SK-N-SH treated with all-trans-retinoic acid at 6 μM for 48 hours (cell line): ENCODE measurements at regions not wholly inside any gene's neighbourhood (a gene's known extent, or its start where the extent isn't known, plus 50 kb on each side); places are given as distances from the start of the nearest gene placed in this dataset.

Experiments
- ATAC-seq: fragments of 200-7000 bp; cut with Tn5 transposase; 3 replicates; pipeline ENCODE4 v1.9.1; 2020; ENCODE audit warnings: mild to moderate bottlenecking, moderate library complexity
- ARNTL ChIP-seq: fragments of 450-650 bp; formaldehyde crosslinking; IDR thresholded peaks from 2 replicates; pipeline ENCODE4 v1.5.0; 2020; ENCODE audit warnings: low read depth, mild to moderate bottlenecking, moderate library complexity, borderline replicate concordance
- CREB5 ChIP-seq: fragments of 250-450 bp; sonication (Bioruptor Pico); IDR thresholded peaks from 2 replicates; pipeline ENCODE4 v1.5.1; 2020; ENCODE audit warnings: low read depth, mild to moderate bottlenecking, moderate library complexity
- CSDC2 ChIP-seq: fragments of 250-450 bp; sonication (Bioruptor Pico); IDR thresholded peaks from 2 replicates; pipeline ENCODE4 v1.5.0; 2020; ENCODE audit warnings: mild to moderate bottlenecking, moderate library complexity
- CSRNP3 ChIP-seq: fragments of 250-450 bp; sonication (Bioruptor Pico); IDR thresholded peaks from 2 replicates; pipeline ENCODE4 v1.5.1; 2021; ENCODE audit warnings: mild to moderate bottlenecking, moderate library complexity
- ESRRG ChIP-seq: fragments of 250-450 bp; sonication (Bioruptor Pico); IDR thresholded peaks from 2 replicates; pipeline ENCODE4 v1.6.1; 2021; ENCODE audit warnings: mild to moderate bottlenecking
- GLIS3 ChIP-seq: fragments of 250-450 bp; sonication (Bioruptor Pico); IDR thresholded peaks from 2 replicates; pipeline ENCODE4 v1.5.0; 2020; ENCODE audit warnings: mild to moderate bottlenecking, moderate library complexity
- ISL1 ChIP-seq: fragments of 250-450 bp; sonication (Bioruptor Pico); IDR thresholded peaks from 2 replicates; pipeline ENCODE4 v2.1.2; 2022; ENCODE audit warnings: mild to moderate bottlenecking, moderate library complexity
- OSR1 ChIP-seq: fragments of 250-450 bp; sonication (Bioruptor Pico); IDR thresholded peaks from 2 replicates; pipeline ENCODE4 v1.8.0; 2022; ENCODE audit warnings: moderate library complexity, mild to moderate bottlenecking, inconsistent platforms
- PATZ1 ChIP-seq: fragments of 250-450 bp; sonication (Bioruptor Pico); IDR thresholded peaks from 2 replicates; pipeline ENCODE4 v1.8.0; 2020; ENCODE audit warnings: mild to moderate bottlenecking, moderate library complexity, borderline replicate concordance
- POU6F1 ChIP-seq: fragments of 250-450 bp; sonication (Bioruptor Pico); IDR thresholded peaks from 2 replicates; pipeline ENCODE4 v1.8.0; 2021; ENCODE audit warnings: low read depth, mild to moderate bottlenecking, moderate library complexity, borderline replicate concordance
- PPARA ChIP-seq: fragments of 250-450 bp; sonication (Bioruptor Pico); IDR thresholded peaks from 2 replicates; pipeline ENCODE4 v1.5.0; 2020; ENCODE audit warnings: mild to moderate bottlenecking, borderline replicate concordance
- RARB ChIP-seq: fragments of 250-450 bp; sonication (Bioruptor Pico); IDR thresholded peaks from 2 replicates; pipeline ENCODE4 v1.8.0; 2021; ENCODE audit warnings: mild to moderate bottlenecking, moderate library complexity
- SNAI2 ChIP-seq: fragments of 250-450 bp; sonication (Bioruptor Pico); IDR thresholded peaks from 2 replicates; pipeline ENCODE4 v1.5.0; 2020; ENCODE audit warnings: mild to moderate bottlenecking, moderate library complexity
- TCF4 ChIP-seq: fragments of 250-450 bp; sonication (Bioruptor Pico); IDR thresholded peaks from 2 replicates; pipeline ENCODE4 v1.8.0; 2021; ENCODE audit warnings: mild to moderate bottlenecking, moderate library complexity, borderline replicate concordance
- TSHZ2 ChIP-seq: fragments of 250-450 bp; sonication (Bioruptor Pico); IDR thresholded peaks from 2 replicates; pipeline ENCODE4 v1.5.0; 2020; ENCODE audit warnings: mild to moderate bottlenecking, moderate library complexity
- ZC3H10 ChIP-seq: fragments of 250-450 bp; sonication (Bioruptor Pico); IDR thresholded peaks from 2 replicates; pipeline ENCODE4 v1.5.1; 2021; ENCODE audit warnings: mild to moderate bottlenecking, moderate library complexity
- ZFP30 ChIP-seq: fragments of 450-650 bp; formaldehyde crosslinking; IDR thresholded peaks from 2 replicates; pipeline ENCODE4 v1.5.0; 2022; ENCODE audit warnings: mild to moderate bottlenecking, moderate library complexity
- ZNF565 ChIP-seq: fragments of 450-650 bp; formaldehyde crosslinking; conservative IDR thresholded peaks from 2 replicates; pipeline ENCODE4 v1.5.0; 2020; ENCODE audit warnings: low read depth, mild to moderate bottlenecking, moderate library complexity
- ZNF70 ChIP-seq: fragments of 450-650 bp; formaldehyde crosslinking; IDR thresholded peaks from 2 replicates; pipeline ENCODE4 v1.5.0; 2020; ENCODE audit warnings: mild to moderate bottlenecking, moderate library complexity
- ZNF8 ChIP-seq: fragments of 450-650 bp; formaldehyde crosslinking; IDR thresholded peaks from 2 replicates; pipeline ENCODE4 v1.5.0; 2020; ENCODE audit warnings: mild to moderate bottlenecking, moderate library complexity

- no peak for ATAC-seq
- no peak for TF ChIP-seq PATZ1 (CRISPR knock-in tag)
These were observed 326.0 kb upstream of the MTPN start for GRCh38 chr7:136303162-136303561.

GRCh38 chr7:136302049-136302448 lies 324.9 kb upstream of the MTPN start:
- no peak for ATAC-seq
- TF ChIP-seq ZC3H10 (CRISPR knock-in tag) (no peak), OSR1 (no peak), ZFP30 (CRISPR knock-in tag) (no peak), CSDC2 (CRISPR knock-in tag) (no peak), ZNF565 (no peak), TSHZ2 (CRISPR knock-in tag) (no peak), ESRRG (CRISPR knock-in tag) (no peak), SNAI2 (CRISPR knock-in tag) (no peak), CREB5 (CRISPR knock-in tag) (no peak), POU6F1 (no peak), CSRNP3 (CRISPR knock-in tag) (no peak), ISL1 (CRISPR knock-in tag) (no peak; the same call in 1 of the 2 replicates), ZNF70 (CRISPR knock-in tag) (no peak), ZNF8 (CRISPR knock-in tag) (no peak), GLIS3 (no peak)
- TF ChIP-seq, all 23 proteins: peak for 0

- no peak for ATAC-seq
- no peak for TF ChIP-seq ESRRG (CRISPR knock-in tag)
- no peak for TF ChIP-seq PPARA
- TF ChIP-seq ZNF8 (CRISPR knock-in tag) = no peak
- no peak for TF ChIP-seq TCF4 (CRISPR knock-in tag)
- TF ChIP-seq CREB5 (CRISPR knock-in tag) = no peak
- TF ChIP-seq RARB = no peak
- TF ChIP-seq ZNF70 (CRISPR knock-in tag) = no peak
- TF ChIP-seq ARNTL = no peak
These were observed 317.8 kb upstream of the MTPN start for GRCh38 chr7:136294977-136295376.
